Epithelial cell of esophagus (primary cell): ENCODE measurements at regions not wholly inside any gene's neighbourhood (a gene's known extent, or its start where the extent isn't known, plus 50 kb on each side); places are given as distances from the start of the nearest gene placed in this dataset.

Experiments
- DNase-seq: peaks from one replicate; pipeline ENCODE4 v3.0.0; 2010; ENCODE audit warnings: low read depth
- H3K4me3 ChIP-seq: 2 replicates; pipeline ENCODE4 v1.5.1; 2011; ENCODE audit warnings: mild to moderate bottlenecking, low read length, control low read depth
- TF ChIP-seq, protein P1 (sequence below): IDR thresholded peaks from 2 replicates; pipeline ENCODE4 v1.5.1; 2011; ENCODE audit warnings: low read depth, mild to moderate bottlenecking, low read length, control low read depth, inconsistent platforms; ENCODE audit not compliant: insufficient read depth; ENCODE audit errors: missing control alignments

DNA sequence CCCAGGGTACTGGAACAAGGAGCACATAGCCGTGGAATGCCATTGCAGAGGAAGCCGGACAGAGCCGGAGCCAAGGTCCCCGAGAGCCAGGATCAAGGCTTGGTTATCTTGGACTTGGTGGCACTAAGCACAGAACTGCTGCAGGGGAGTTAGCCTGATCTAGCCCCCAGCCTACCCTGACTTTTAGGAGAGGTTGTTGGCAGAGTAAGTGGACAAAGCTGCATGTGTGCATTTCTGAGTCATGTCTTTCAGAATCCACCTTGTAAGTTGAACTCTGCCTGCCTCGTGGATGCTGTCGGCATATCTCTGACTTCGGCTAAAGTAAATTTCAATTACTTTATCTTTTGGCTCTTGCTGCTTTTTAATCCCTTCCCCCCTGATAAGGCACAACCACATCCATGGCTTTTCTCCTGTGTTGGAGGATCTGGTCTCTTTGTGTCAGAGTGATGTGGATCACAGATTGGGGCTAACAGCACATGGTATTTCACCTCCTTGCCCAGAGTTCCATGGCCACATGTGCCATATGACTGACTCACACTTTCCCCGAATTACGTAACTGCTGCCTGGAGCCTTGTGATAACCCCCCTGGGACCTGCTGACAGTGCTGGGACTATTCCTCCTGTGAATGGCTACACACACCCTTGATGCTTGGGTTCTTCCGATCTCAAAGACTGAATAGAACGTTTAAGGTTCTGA, 240.3 kb downstream of the EMP1 start:
- peak; percentile 30 for DNase-seq
- H3K4me3 ChIP-seq: no peak overlapping the region
- TF ChIP-seq, protein P1, sequence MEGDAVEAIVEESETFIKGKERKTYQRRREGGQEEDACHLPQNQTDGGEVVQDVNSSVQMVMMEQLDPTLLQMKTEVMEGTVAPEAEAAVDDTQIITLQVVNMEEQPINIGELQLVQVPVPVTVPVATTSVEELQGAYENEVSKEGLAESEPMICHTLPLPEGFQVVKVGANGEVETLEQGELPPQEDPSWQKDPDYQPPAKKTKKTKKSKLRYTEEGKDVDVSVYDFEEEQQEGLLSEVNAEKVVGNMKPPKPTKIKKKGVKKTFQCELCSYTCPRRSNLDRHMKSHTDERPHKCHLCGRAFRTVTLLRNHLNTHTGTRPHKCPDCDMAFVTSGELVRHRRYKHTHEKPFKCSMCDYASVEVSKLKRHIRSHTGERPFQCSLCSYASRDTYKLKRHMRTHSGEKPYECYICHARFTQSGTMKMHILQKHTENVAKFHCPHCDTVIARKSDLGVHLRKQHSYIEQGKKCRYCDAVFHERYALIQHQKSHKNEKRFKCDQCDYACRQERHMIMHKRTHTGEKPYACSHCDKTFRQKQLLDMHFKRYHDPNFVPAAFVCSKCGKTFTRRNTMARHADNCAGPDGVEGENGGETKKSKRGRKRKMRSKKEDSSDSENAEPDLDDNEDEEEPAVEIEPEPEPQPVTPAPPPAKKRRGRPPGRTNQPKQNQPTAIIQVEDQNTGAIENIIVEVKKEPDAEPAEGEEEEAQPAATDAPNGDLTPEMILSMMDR: no peak

DNA sequence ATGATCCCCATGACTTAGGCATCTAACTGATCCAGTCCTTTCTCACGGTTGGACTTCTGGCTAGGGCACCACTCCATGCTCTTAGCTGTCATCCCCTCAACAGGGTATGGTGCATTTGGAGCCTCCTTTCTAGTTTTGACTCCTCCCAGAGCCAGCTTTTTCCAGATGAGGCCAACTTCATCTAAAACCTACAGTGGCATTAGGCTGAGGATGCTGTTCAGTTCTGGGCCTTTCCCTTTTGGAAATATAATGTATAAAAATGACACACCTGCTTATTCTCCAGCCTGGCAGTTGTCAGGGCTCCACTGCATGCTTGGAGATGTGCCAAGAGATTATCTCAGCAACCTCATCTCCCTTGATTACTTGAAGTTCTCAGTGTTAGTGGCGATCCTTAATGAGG, 239.7 kb downstream of the EMP1 start:
- DNase-seq: no peak
- TF ChIP-seq, protein P1: no peak
- no peak overlapping the region for H3K4me3 ChIP-seq

DNA sequence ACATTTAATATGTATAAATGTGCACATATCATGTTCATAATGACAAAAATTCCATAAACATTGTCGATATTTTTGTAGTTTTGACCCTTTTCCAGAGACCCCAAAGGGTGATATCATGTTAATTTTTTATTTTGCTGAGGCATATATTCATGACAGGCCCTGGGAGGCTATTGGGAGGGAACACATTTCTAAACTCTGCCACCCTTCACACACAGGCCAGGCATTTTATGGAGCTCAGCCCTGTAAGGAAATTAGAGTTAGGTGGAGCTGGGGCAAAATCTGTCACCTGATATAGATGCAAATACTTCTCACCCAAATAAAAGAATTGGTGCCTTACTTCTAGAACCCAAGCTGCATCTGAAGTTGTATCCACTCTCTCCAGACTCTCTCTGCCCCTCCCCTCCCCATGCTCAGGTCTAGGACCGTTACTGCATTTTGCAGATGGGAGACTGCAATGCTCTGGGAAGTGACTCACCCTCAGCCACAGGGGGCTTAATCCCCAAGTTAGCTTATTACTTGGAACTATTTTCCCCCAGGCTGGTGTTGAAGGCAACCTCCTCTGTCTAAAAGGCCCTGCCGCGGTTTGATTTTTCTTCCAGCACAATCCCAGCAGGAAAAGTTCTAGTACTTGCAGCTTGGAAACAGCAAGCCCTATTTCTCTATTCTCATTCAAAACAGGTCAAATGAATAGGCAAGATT, 238.9 kb downstream of the EMP1 start:
- TF ChIP-seq, protein P1: no peak
- DNase-seq: no peak
- no peak overlapping the region for H3K4me3 ChIP-seq

DNA sequence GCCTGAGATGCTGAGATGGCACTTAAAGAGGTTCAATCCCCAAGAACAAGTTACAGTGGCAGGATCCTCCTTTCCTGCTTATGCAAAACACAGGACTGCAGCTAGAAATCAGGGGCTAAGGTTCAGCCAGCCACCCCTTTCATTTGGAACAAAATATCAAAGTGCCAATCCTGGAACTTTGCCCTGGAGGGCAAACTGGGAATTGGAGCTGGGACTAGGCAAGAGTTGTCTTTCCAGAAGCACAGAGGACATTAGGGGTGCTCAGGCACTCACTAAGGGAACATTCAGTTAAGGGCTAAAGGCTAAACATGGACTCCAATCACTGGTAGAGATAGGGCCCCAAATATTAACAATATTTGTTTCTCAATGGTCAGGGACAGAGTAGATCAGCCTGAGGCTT, 237.2 kb downstream of the EMP1 start:
- H3K4me3 ChIP-seq: no peak overlapping the region

DNA sequence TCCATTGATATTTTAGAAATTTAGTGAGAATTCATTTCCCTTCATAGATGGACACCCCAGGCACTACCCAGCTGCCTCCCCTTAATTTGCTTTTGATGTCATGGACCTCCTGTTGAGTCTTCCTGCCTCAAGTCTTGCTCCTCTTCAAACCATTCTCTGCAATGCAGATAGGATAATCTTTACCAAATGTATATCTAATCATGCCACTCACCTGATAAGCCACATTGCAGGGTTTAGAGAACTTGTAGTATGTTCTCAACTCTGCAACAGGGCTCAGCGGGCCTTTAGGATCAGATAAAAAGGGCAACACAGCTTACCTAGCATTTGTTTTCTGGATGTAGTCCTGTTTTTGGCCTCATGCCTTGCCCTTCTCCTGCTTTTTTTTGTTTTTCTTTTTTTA, 234.5 kb downstream of the EMP1 start:
- TF ChIP-seq, protein P1: no peak
- no peak overlapping the region for H3K4me3 ChIP-seq
- no peak for DNase-seq

More for the DNA sequence above, 237.2 kb downstream of the EMP1 start:
- TF ChIP-seq, protein P1: no peak
- no peak for DNase-seq

DNA sequence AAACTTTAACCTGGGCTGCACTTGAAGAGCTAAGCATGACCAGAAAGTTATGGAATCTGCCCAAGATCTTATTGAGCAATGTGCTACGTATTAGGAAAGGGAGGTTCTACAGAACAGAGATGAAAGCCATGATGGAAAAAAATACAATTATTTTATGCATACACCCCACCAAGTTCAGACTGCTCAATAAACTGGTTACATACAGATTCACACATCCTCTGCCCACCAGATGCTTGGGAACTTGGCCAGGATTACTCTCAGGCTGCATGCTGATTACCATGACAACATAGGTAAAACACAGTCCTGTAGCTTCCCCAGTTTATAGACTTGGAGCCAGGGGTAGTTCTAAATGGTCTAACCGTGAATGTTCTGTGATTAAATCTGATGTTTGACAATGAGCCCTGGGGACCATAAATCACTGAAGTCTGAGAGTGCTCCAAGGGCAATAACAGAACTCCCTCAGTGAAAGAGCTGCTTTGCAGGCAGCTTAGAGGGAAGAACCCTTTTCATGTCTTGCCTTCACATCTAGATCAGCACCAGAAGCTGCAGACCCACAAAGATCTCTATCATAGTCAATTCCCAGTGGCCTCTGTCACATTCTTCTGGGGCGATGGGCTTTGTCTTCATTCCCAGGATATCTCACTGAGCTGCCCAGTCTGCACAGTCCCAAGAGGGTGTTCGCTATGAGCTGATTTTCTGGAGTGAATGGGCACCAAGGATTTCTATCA, 232.2 kb downstream of the EMP1 start:
- no peak overlapping the region for H3K4me3 ChIP-seq
- TF ChIP-seq, protein P1: no peak
- no peak for DNase-seq
